ENCODE measurements at regions not wholly inside any gene's neighbourhood (a gene's known extent, or its start where the extent isn't known, plus 50 kb on each side); places are given as distances from the start of the nearest gene placed in this dataset.
"Not testable (repeated sequence)": the region's sequence is repeated elsewhere in the genome, so short reads cannot be mapped to it uniquely, and the experiment has no call there.

DNA sequence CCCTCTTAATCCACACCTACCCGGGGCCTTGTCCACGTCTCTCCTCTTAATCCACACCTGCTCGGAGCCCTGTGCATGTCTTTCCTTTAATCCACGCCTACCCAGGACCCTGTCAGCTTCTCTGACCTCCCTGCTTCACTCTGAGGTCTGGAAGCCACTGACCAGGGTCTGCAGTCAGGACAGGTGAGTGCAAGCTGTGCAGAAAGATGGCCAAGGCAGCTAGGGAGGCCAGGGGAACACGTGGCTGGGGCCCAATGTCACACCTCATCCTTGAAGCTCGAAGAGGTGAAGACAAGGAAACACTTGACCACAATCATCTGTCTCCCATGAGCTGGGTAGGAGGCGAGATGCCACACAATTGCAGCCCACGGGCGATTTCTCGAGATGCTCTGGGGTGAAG is 1516.9 kb downstream of the BRD1 start:
- DNase-seq = no peak

DNA sequence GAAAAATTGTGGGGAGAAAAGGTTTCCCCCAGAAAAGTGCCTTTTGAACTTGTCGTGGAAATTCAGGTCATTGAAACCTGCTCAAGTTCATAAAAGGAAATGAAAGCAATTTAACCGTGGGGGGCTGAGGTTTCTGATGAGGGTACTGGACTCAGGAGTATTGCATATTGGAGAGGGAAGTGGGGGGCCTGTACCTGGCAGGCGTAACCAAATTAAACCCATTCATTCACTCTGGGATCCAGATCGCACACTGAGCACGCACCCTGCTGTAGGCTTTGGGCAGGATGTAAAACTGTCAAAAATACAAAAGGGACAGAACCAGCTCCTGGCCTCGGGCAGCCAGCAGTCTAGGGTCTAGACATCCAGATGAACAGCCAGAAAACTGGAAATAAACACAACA is 1517.4 kb downstream of the BRD1 start:
- no peak for DNase-seq

DNA sequence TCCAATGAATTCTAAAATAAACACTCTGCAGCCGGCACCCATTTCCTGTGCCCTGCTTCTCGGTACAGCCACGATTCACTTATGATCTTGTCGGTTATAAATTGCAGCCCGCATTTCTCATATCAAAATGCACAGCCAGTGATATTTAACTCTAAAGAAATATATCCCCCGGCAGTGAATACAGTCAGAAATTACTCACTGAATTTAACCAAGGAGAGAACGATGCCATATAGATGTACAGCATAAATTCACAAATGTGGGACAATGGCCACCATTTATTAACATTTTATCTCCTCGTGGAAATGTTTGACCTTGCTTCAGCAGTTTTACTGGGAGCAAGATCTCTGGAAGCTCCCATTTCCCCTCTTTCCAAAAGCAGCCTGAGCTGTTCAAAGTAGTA is 1517.8 kb downstream of the BRD1 start:
- no peak for DNase-seq

DNA sequence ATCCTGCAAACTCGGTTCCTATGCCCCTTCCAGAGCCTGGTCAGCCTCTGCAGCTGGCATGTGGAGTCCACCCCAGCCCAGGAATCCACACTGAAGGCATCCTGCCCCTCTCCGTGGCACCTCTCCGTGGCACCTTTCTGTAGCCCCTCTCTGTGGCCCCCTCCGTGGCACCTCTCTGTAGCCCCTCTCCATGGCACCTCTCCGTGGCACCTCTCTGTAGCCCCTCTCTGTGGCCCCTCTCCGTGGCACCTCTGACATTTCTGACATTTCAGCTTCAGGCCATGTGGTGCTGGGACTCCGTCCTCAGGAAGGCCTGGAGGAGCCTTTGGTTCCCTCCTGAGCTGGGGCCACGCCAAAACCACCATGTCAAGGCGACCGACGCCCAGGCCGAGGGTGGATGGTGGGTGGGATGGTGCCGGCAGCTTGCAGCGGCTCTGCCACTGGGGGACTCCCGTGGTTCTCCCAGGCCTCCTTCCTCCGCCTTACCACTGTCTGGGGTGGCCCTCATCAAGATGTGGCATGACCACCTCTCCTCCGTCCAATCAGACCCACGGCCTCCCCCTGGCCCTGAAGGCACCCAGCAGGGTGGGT is 1518.5 kb downstream of the BRD1 start:
- no peak for DNase-seq

DNA sequence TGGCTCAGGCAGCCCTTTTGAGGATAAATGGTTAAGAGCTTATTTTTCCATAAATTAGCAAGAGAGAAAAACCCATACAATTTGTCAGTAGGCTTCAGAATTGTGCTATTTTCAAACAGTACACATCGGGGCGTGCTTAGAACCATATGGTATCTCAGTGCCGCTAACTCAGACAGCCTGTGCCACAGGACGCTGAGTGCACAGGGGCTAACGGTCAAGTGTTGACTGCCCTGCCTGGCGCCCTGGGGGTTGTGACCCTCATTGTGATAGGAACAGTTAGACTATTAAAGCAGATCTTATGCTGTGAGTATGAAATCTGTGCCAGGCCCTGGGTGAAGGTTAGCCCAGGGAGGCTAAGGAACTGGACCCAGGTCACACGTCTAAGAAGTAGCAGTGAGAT is 1519.7 kb downstream of the BRD1 start:
- no peak for DNase-seq

DNA sequence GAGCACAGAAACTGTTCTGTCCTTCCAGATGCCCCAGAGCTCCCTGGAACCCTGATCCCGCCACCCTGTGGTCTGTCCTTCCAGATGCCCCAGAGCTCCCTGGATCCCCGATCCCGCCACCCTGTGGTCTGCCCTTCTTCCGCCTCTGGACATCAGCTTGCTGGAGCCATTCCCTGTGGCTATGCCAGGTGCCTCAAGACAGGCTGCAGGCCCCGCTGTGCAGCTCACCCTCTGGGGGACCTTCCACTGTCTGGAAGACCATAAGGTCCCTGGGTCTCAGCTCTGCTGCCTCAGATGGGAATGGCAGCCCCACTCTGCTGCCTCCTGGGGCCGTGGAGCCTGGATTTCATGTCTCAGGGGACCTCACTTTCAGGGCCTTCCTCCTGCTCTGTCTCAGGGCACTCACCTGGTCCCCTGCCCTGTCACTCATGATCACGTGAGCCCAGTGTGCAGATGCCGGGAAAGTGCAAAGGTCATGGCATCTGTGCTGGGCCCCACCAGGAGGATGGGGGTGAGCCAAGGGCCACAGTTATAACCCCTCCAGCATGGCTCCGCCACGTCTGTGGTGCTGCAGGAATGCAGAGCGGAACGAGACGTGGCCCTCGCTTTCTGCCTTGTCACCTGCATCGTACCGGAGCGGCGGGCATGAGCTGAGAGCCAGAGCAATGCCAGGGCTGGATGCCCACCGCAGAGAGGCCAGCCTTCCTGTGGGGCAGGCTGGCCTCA is 1520.7 kb downstream of the BRD1 start:
- DNase-seq = no peak

DNA sequence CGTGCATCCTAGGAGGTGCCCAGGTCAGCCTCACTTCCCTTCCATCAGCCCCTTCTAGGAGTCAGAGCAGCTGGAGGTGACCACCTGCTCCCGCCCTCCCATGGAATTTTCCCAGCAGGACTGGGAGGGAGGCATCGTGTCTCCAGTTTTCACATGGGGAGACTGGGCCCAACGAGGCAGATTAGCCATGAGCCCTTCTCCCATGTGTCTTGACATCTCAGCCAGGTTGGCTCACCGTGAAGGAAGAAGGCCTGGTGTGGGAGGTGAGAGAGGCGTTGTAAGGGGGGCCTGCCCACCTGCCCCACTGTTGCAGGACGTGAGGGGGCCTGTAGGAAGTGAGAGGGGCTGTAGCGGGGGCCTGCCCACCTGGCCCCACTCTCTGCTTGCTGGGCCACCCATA is 1521.4 kb downstream of the BRD1 start:
- no peak for DNase-seq

DNA sequence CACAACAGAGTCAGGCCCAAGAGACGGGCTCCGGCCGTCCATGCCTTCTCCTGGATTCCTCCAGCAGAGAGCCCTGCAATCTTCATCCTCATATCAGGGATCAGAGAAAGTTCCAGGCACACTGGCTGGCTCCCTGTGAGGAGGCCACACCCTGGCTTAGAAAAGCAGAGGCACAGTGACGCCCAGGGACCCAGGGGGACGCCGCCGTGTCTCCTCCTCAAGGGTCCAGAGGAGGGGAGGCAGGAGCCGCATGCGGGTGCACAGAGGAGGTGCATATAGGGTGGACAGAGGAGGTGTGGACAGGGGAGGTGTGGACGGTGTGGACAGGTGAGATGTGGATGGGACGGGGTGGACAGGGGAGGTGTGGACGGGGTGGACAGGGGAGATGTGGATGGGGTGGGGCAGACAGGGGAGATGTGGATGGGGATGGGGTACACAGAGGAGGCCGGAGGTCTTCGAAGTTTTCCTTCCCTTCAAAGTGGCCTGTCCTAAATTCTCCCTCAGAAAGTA is 1521.9 kb downstream of the BRD1 start:
- DNase-seq = no peak

DNA sequence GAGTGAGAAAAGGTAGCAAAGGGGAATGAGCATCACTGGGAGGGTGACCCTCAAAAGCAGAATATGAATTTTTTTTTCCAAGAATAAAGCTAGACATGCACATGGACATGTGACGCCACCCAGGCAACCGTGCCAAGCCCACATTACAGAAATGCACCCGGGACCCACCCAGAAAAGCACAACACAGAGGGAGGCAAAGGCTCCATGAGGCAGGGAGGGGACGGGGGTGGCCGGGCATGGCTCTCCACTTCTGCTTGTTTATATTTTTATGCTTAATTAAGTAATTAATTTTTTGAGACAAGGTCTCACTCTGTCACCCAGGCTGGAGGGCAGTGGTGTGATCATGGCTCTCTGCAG is 1524.3 kb downstream of the BRD1 start:
- no peak for DNase-seq

DNA sequence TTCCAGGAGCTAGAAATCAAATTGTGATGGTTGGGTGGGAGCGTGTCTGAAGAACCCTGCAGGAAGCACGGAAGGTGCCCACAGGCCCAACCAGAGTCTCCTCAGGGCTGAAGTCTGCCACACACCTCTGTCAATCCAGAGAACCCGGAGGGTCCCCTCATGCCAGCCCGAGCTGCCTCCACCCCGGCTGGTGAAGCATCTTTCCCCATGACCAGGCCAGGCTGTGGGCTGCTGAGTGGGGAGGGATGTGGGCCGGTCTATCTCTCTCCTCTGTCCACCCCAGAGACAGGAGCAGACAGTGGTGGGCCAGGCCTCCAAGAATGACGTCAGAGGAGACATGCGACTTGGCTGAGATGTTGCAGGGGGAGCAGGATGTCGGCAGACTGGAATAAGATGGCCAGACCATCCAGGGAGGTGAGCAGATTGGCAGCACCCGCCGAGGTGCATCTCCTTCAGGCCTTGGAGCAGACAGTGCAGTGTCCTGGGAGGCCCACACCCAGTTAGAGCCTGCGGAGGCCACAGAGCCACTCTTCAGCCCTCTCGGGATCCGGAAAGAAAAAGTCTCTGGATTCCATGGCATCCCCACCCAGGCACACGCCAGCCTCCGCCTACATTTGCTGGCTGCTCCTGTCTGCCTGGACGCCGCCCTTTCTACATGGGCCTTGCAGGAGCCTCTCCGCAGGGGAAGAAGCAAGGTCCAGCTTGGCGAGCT is 1524.9 kb downstream of the BRD1 start:
- DNase-seq = no peak

DNA sequence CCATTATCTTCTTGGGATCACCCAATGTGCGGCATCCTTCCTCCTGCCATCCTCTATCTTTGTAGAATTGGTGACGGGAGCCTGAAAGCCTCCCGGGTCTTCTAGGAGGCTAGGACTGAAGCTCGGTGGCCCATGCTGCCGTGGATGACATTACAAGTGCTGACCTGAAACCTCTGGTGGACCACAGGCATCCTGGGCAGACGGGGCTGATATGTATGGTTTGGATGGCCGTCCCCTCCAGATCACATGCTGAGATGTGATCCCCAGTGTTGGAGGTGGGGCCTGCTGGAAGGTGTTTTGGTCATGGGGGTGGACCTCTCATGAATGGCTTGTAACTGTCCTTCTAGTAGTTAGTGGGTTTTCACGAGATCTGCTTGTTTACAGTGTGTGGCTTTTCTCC is 1525.8 kb downstream of the BRD1 start:
- DNase-seq = no peak

DNA sequence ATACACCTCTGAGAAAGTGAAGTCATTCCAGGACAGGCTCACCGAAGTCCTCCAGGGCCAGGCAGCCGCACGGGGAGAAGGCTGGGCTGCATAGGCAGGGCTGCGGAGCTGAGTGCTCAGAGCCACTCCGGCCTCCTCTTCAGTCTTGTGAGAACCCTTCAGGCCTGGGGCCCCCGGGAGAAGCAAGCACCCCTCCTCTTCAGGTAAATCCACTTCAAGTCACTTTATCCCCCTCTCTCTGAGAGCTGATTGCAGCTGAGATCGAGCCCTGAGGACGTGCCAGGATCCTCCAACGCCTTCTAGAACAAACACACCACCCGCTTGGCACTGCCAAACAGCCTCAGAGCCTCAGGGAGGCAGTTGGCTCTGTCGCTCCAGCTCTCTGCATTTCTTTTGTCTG is 1526.3 kb downstream of the BRD1 start:
- no peak for DNase-seq

DNA sequence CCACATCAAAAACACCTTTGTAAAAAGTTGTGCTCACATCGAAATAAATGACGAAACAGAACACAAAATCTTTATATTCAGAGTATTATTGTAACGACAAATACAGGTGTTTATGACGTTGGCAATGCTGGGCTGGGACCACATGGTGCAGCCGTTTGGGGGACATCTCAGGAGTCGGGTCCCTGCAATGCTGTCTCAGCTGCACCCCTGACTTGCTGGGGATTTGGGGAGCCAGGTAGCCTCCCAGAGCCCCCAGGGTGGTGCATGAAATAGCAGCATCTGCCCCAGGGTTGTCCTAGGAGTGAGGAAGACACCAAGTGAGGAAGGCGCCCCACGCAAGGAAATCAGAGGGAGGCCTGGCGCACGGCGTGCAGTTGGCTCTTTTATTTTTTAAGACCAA is 1526.8 kb downstream of the BRD1 start:
- DNase-seq = no peak

DNA sequence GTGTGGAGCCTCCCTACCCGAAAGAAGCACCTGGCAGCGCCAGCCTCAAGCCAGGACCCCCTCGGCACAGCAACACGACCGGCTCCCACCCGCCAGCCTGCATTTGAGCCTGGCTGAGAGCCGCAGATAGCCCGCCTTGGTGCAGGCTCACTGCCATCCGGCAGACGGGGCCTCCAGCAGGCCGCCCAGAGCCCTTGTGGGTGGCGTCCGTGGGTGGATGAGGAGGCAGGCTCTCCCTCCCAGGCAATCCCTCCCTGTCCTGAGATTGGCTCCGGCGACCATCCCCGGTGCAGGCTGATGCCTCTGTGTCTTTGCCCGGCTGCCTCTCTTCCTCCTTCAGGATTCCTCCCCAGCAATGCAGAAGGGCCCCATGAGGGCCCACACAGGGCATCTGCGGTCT is 1527.9 kb downstream of the BRD1 start:
- no peak for DNase-seq

DNA sequence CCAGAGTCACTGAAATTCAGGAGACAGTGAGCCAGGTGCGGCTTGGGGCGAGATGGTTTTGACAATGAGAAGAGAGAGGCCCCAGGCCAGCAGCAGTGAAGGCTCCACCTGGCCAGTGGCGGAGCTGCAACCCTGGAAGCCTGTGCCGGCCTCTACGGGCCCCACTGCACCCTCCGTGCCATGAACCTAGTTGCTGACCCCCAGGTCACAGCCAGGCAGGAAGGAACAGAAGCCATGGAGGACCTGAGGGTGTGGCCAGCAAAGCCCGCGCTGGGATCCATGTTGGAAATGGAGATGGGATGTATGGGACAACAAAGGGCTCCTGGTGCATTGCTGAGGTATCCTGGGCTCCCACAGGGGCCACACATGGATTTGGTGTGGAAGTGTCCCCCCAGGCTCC is 1528.5 kb downstream of the BRD1 start:
- DNase-seq = no peak

DNA sequence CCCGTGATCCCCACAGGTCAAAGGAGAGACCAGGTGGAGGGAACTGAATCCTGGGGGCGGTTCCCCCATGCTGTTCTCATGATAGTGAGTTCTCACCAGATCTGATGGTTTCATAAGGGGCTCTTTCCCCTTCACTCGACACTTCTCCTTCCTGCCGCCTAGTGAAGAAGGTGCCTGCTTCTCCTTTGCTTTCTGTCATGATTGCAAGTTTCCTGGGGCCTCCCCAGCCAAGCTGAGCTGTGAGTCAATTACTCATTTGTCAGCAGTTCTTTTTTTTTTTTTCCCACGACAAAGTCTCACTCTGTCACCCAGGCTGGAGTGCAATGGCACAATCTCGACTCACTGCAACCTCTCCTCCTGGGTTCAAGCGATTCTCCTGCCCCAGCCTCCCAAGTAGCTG is 1530.4 kb downstream of the BRD1 start:
- DNase-seq = no peak

DNA sequence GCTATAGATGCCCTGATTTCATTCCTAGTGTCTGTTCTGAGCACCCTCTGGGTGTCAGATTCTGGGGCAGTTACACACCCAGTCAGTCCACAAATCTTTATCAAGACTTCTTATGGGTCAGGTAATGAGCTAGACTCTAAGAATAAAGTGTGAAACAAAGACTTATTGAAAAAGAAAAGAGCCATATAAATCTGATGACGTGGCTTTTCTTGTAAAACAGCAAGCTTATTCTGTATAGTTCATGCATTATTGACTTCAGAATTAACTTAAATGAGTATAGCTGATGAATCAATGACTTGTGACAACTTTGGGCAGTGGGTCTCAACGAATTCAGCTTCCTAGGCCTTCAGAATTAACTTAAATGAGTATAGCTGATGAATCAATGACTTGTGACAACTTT is 1527.5 kb downstream of the TBC1D22A start:
- DNase-seq = not testable (repeated sequence)

DNA sequence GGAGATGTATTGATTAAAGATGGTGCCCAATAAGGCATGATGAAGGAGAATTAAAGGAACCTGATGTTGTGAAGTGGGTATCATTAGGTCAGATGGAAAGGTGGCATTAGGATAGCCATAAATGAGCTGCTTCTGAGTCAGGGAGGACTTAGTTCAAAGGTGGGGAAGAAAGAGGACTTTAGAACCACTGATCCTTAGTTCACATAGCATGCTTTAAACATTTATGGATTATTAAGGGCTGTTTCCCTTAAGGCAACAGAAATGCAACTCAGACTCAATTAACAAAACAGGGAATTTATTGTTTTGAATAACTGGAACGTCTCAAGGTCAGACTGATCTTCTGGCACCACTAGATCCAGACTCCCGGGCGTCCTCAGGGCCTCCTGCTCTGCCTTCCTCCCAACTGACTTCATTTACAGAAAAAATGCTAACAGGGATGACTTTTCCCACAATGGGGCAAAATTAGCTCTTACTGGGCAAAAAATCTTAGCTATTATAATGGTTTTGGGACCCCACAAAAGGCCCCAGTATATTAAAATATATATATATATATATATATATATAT is 1526.0 kb downstream of the TBC1D22A start:
- DNase-seq = no peak

DNA sequence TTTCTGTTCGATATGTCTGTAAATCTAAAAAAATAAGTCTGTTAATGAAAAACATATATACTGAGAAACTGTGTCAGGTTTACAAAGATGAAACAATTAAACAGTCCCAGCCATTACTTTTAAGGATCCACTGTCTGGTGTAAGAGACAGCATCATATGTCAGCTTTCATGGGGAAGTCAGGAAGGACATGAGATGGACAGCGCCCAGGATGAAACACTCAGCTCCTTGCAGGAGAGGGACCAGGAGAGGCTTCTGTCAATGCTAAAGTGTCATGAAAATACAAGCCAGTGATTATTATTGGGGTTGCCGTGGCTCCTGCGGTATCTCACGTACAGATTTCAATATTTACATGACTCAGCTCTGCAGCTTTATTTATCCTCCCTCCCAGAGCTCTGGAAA is 1524.6 kb downstream of the TBC1D22A start:
- DNase-seq = no peak

DNA sequence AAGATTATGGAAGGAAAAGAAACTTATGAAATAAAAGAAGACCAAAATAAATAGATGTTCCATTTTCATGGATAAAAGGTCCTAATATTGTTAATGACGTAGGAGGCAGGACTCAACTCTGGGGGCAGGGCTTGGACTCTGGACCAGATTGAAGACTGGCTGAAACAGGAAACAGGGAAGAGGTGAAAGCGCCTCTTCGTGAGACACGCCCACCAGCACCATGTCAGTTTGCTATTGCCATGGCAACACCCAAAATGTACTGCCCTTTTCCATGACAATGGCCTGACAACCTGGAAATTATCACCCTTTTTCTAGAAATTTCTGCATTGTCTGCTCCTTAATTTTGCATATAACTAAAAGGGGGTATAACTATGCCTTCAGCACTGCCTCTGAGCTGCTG is 1522.2 kb downstream of the TBC1D22A start:
- no peak for DNase-seq

DNA sequence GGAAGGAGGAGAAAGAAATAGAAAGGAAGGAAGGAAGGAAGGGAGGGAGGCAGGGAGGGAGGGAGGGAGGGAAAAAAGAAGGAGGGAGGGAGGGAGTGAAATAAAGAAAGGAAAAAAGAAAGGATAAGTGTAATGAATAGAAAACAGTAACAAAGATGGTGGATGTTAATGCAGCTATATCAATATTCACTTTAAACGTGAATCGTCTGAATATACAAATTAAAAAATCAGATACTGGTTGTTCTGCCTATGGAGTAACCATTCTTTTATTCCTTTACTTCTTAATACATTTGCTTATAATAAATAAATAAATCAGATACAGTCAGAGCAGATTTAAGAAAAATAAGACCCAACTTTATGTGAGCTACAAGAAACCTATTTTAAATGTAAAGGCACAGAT is 1520.4 kb downstream of the TBC1D22A start:
- no peak for DNase-seq

DNA sequence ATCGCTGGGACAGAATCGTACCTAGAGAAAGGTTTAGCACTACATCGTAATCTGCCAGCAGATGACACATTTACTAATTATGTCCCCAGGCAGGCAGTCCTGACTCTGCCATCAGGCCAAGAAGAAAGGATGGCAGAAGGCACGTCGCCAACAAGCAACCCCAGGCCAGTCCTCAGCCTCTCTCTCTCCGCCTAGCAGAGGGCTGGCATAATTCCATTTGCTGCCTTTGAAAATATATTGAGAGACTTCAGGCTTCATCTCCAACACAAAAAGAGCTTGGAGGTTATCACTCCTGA is 1517.0 kb downstream of the TBC1D22A start:
- no peak for DNase-seq

DNA sequence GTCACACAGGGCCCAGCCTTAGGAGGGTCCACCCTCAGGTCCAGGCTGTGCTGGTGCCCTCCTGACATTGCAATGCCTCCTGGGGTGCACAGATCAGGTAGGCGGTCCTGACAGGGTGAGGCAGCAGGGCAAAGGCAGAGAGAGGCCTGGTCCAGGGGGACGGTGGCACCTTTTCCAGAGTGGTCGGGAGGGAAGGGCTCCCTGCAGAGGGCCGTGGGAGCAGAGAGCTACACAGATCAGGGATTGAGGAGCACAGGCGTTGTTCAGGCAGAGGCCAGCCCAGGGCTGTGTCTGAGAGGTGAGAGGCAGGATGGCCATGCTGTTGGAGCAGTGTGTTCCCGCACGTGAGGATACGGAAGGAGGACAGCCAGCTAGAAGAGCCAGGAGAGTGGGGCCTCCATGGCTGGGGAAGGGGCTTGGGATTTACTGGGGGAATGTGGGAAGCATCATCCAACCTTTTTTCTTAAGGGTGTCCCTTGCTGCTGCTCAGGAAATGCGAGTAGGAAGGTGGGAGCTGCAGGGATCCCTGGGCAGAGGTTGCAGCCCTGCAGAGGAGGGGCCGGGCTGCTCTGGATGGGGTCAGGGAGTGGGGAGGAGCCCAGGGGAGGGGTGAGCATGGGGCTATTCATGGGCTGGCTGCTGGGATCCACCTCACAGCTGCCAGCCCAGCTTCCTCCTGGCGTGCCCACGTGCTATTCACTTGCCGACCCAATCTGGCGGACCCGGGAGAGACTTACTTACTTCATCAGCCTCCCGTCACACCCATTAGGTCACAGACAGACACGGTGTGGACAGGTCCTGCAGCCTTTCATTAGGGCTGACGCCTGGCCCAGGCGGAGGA is 1516.4 kb downstream of the TBC1D22A start:
- no peak for DNase-seq

Data from activated T-cell treated with anti-CD3 and anti-CD28 coated beads, Interleukin-2, amount 50 U/mL, for 48 hours (primary cell).